ENCODE measurements at regions not wholly inside any gene's neighbourhood (a gene's known extent, or its start where the extent isn't known, plus 50 kb on each side); places are given as distances from the start of the nearest gene placed in this dataset.

- H3K27ac ChIP-seq, result no peak overlapping the region
- no peak for DNase-seq
- H3K9me3 ChIP-seq, result no peaks in the 10 kb centered on the region
- no peaks in the 10 kb centered on the region for H3K36me3 ChIP-seq
- H3K4me1 ChIP-seq, result no peaks in the 10 kb centered on the region
- no peak for TF ChIP-seq CTCF (IDR thresholded peaks at IDR 0.05)
- intact Hi-C loops (cut with DNase I; ENCODE audit: low total_unique reads), result no loop called here
- H3K27me3 ChIP-seq, result no peaks in the 10 kb centered on the region
- no peak overlapping the region for H3K4me3 ChIP-seq
Observed at GRCh38 chr14:98542316-98542715, 729.7 kb downstream of the BCL11B start.

GRCh38 chr14:98543074-98543473 is 728.9 kb downstream of the BCL11B start:
- no peak for TF ChIP-seq CTCF (IDR thresholded peaks at IDR 0.05)
- Histone ChIP-seq H3K27me3 (no peaks in the 10 kb centered on the region), H3K4me1 (no peaks in the 10 kb centered on the region), H3K9me3 (no peaks in the 10 kb centered on the region), H3K4me3 (no peak overlapping the region), H3K27ac (no peak overlapping the region), H3K36me3 (no peaks in the 10 kb centered on the region)
- intact Hi-C loops (cut with DNase I; ENCODE audit: low total_unique reads), result no loop called here
- no peak for DNase-seq

- no peak for TF ChIP-seq CTCF (IDR thresholded peaks at IDR 0.05)
- H3K27ac ChIP-seq, result no peak overlapping the region
- H3K4me3 ChIP-seq, result no peak overlapping the region
- no peak for DNase-seq
- no peaks in the 10 kb centered on the region for H3K27me3 ChIP-seq
- no peaks in the 10 kb centered on the region for H3K9me3 ChIP-seq
- no peaks in the 10 kb centered on the region for H3K36me3 ChIP-seq
- H3K4me1 ChIP-seq, result no peaks in the 10 kb centered on the region
- intact Hi-C loops (cut with DNase I; ENCODE audit: low total_unique reads), result no loop called here
Observed at GRCh38 chr14:98544174-98544573, 727.8 kb downstream of the BCL11B start.

GRCh38 chr14:98545181-98545580 is 726.8 kb downstream of the BCL11B start:
- no peak overlapping the region for H3K27ac ChIP-seq
- H3K36me3 ChIP-seq, result no peaks in the 10 kb centered on the region
- TF ChIP-seq CTCF (IDR thresholded peaks at IDR 0.05), result no peak
- no peaks in the 10 kb centered on the region for H3K4me1 ChIP-seq
- intact Hi-C loops (cut with DNase I; ENCODE audit: low total_unique reads), result no loop called here
- no peaks in the 10 kb centered on the region for H3K9me3 ChIP-seq
- no peak overlapping the region for H3K4me3 ChIP-seq
- H3K27me3 ChIP-seq, result no peaks in the 10 kb centered on the region
- no peak for DNase-seq

GRCh38 chr14:98548071-98548686 is 723.8 kb downstream of the BCL11B start:
- no peak for TF ChIP-seq CTCF (IDR thresholded peaks at IDR 0.05)
- Histone ChIP-seq H3K36me3 (no peaks in the 10 kb centered on the region), H3K27me3 (no peaks in the 10 kb centered on the region), H3K4me3 (no peak overlapping the region), H3K4me1 (no peaks in the 10 kb centered on the region), H3K27ac (no peak overlapping the region), H3K9me3 (no peaks in the 10 kb centered on the region)
- intact Hi-C loops (cut with DNase I; ENCODE audit: low total_unique reads), result no loop called here
- no peak for DNase-seq

- Histone ChIP-seq H3K4me3 (no peak overlapping the region), H3K4me1 (no peaks in the 10 kb centered on the region), H3K27ac (no peak overlapping the region), H3K9me3 (no peaks in the 10 kb centered on the region), H3K36me3 (no peaks in the 10 kb centered on the region), H3K27me3 (no peaks in the 10 kb centered on the region)
- no peak for TF ChIP-seq CTCF (IDR thresholded peaks at IDR 0.05)
- DNase-seq, result no peak
- intact Hi-C loops (cut with DNase I; ENCODE audit: low total_unique reads), result no loop called here
Observed at GRCh38 chr14:98551028-98551427, 721.0 kb downstream of the BCL11B start.
